Fibroblast of pulmonary artery (primary cell): ENCODE measurements at regions not wholly inside any gene's neighbourhood (a gene's known extent, or its start where the extent isn't known, plus 50 kb on each side); places are given as distances from the start of the nearest gene placed in this dataset.

Experiments used
- DNase-seq: peaks from one replicate; pipeline ENCODE4 v3.0.0-alpha.2; 2010; ENCODE audit warnings: low read depth
- H3K4me3 ChIP-seq: replicated peaks from 2 replicates; pipeline ENCODE4 v1.5.1; 2011; ENCODE audit warnings: low read depth, mild to moderate bottlenecking, control low read depth, low read length, moderate library complexity
- CTCF ChIP-seq: IDR thresholded peaks from 2 replicates; pipeline ENCODE4 v1.5.1; 2011; ENCODE audit warnings: mild to moderate bottlenecking, control low read depth, low read length, inconsistent platforms; ENCODE audit errors: missing control alignments

- H3K4me3 ChIP-seq = no peak overlapping the region
- no peak for TF ChIP-seq CTCF
- no peak for DNase-seq
These were observed 72.0 kb upstream of the FAM20C start for GRCh38 chr7:120164-120991.

- H3K4me3 ChIP-seq = no peak overlapping the region
- DNase-seq = no peak
- TF ChIP-seq CTCF = no peak
These were observed 71.2 kb upstream of the FAM20C start for GRCh38 chr7:121002-121785.

- no peak for TF ChIP-seq CTCF
- H3K4me3 ChIP-seq = no peak overlapping the region
- DNase-seq = no peak
These were observed 69.1 kb upstream of the FAM20C start for GRCh38 chr7:123237-123636.

GRCh38 chr7:124130-124949 lies 68.0 kb upstream of the FAM20C start:
- TF ChIP-seq CTCF = no peak
- H3K4me3 ChIP-seq = no peak overlapping the region
- DNase-seq = no peak

- no peak for DNase-seq
- TF ChIP-seq CTCF = no peak
- H3K4me3 ChIP-seq = no peak overlapping the region
These were observed 67.3 kb upstream of the FAM20C start for GRCh38 chr7:125061-125475.

GRCh38 chr7:125661-126060 lies 66.7 kb upstream of the FAM20C start:
- no peak for DNase-seq
- no peak overlapping the region for H3K4me3 ChIP-seq
- no peak for TF ChIP-seq CTCF
